Breast epithelium (tissue), 3 donors: ENCODE measurements at regions not wholly inside any gene's neighbourhood (a gene's known extent, or its start where the extent isn't known, plus 50 kb on each side); places are given as distances from the start of the nearest gene placed in this dataset.

Experiments
- CTCF ChIP-seq, 3 donors: fragments of 450-650 bp; IDR thresholded peaks; one replicate each; pipeline ENCODE4 v1.5.1; 2016 to 2017; ENCODE audit warnings: antibody characterized with exemption in 3 of 3, mild to moderate bottlenecking in 3 of 3, moderate library complexity in 3 of 3
- POLR2A ChIP-seq: fragments of 450-650 bp; IDR thresholded peaks from one replicate; pipeline ENCODE4 v1.6.1; 2016; ENCODE audit warnings: antibody characterized with exemption, mild to moderate bottlenecking, moderate library complexity
- POLR2AphosphoS5 ChIP-seq, 3 donors: sonication (generic); formaldehyde crosslinking; IDR thresholded peaks; one replicate each; pipeline ENCODE4 v1.6.1; 2017; ENCODE audit warnings: antibody characterized with exemption in 3 of 3

GRCh38 chr5:133664422-133664821, 52.1 kb upstream of the FSTL4 start:
- TF ChIP-seq CTCF (IDR thresholded peaks at IDR 0.05), result no peak
- no peak for TF ChIP-seq POLR2A
- TF ChIP-seq POLR2AphosphoS5 (IDR thresholded peaks at IDR 0.05), result no peak
